GM18867 (cell line): ENCODE measurements at regions not wholly inside any gene's neighbourhood (a gene's known extent, or its start where the extent isn't known, plus 50 kb on each side); places are given as distances from the start of the nearest gene placed in this dataset.

Source experiments
- ATAC-seq: cut with Tn5 transposase; IDR thresholded peaks from one replicate; pipeline ENCODE4 v1.9.1; 2021; ENCODE audit warnings: mild to moderate bottlenecking, moderate library complexity; ENCODE audit not compliant: unreplicated experiment

DNA sequence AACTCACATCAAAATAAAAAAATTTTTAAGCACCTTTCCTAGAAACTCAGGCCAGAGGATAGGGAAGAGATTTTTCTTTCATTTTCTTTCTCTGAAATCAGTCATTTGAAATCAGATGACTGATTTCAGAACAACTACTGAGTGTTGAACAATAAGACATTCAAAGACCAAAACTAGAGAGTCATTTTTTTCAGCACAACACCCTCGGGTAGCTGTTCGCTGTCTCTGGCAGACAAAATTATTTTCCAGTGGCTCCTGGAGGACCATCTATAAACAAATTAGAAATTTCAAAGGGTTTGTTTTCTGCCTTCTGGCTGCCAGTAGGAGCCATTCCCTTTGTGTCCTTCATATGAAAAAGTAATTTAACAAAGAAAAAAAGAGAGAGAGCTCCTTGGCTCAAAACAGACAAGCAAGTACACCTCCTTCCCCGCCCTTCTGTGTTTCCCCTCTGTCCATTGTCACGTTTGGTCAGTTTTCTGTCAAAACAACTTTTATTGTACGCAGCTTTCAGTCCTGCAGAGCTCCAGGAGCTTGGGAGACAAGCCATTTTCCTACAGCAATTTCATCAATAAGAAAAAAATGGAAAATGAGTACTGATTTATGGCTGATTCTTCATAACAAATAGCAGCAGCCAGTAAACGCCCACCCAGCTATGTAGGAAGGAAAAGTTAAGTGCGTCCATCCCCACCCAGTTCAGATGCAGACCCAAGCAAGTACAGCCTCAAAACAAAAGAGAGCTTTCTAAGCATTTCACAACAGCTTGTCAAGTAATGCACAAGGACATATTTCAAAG is 405.2 kb downstream of the ZNF608 start:
- ATAC-seq = no peak

DNA sequence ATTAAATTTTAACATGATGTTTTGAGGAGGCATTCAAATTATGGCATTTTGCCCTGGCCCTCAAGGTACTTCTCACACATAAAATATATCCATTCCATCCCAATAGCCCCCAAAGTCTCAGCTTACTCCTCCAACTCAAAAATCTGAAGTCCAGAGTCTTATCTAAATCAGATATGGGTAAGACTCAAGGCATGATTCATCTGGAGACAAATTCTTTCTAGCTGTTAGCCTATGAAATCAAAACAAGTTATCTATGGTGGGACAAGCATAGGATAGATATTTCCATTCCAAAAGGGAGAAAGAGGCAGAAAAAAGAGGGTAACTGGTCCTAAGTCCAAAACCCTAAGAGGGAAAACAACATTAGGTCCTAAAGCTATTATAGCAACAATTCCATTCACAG is 408.4 kb downstream of the ZNF608 start:
- ATAC-seq = no peak

DNA sequence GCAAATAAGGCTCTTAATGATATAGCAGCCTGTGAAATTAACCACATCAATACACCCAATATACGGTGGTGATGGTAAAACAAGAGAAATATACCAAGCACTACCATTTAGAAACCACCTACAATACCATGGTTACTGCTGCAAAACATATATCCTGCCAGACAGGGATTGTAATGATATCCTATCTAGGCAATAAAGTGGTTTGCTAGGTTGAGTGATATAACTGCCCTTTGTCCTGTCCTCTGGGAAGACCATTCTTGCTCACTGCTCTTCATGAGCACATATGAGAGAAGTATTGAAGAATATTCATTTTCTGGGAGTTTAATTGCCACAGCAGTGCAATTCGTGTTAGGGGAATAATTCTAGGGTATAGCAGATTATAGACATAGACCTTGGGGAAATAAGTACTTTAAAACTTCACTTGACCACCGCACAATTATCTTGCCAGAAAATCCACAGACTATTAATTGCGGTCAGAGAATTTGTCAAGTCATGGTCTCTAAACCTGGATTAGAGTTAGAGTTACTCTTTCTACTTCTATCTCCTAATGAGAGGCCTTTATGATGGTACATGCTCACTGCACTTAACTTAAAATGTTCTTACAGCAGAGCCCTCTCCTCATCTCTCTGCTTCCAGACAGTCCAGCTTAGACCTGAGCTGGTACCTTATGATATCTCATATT is 413.0 kb downstream of the ZNF608 start:
- ATAC-seq = no peak

- no peak for ATAC-seq
Measured at GRCh38 chr5:124332273-124332672, 414.2 kb downstream of the ZNF608 start.

- ATAC-seq = no peak
Measured at GRCh38 chr5:124330595-124331220, 415.7 kb downstream of the ZNF608 start.

- no peak for ATAC-seq
Measured at GRCh38 chr5:124328201-124328600, 418.2 kb downstream of the ZNF608 start.

GRCh38 chr5:124318661-124319060 is 427.8 kb downstream of the ZNF608 start:
- no peak for ATAC-seq

DNA sequence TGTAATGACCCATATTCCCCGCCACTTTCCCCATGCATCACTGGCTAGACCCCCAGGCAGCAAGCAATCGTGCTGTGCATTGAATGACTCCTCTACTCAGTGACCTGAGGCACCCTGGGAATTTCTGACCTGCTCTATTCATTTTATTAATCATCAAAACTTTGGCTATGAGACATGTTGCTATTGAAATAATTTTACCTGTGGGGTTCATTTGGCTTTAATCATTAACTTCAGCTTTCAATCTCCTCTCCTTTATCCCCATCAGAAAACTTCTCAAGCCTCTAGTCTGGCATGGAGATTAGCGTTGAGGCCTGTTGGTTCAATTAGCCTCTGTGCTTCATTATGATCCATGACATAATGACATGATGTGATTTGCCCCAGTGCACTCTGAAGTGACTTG is 429.0 kb downstream of the ZNF608 start:
- ATAC-seq = no peak

- ATAC-seq = no peak
Measured at GRCh38 chr5:124315741-124316415, 430.6 kb downstream of the ZNF608 start.

GRCh38 chr5:124310453-124310852 is 436.0 kb downstream of the ZNF608 start:
- no peak for ATAC-seq

GRCh38 chr5:124309241-124309980 is 437.0 kb downstream of the ZNF608 start:
- ATAC-seq = no peak

- ATAC-seq = no peak
Measured at GRCh38 chr5:124303366-124303765, 443.1 kb downstream of the ZNF608 start.

DNA sequence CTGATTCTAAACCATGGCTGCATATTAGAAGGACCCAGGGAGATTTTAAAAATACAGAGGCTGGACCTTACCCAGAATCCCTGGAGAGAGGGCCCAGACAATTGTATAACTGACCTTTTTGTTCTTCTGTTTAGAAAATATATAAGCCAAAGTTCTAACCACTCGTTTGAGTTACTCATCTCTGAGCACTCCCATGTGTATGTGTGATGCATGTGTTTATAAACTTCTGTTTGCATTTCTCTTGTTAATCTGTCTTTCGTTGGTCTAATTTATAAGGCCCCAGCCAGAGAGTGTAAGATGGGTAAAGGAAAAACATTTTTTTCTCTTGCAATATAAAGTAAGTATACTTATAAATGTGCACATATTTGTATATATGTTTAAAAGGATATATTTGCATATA is 443.9 kb downstream of the ZNF608 start:
- no peak for ATAC-seq

- ATAC-seq = no peak
Measured at GRCh38 chr5:124301850-124302249, 444.6 kb downstream of the ZNF608 start.

GRCh38 chr5:124300815-124301621 is 445.4 kb downstream of the ZNF608 start:
- no peak for ATAC-seq

- ATAC-seq = no peak
Measured at GRCh38 chr5:124297826-124298225, 448.6 kb downstream of the ZNF608 start.

GRCh38 chr5:124292322-124292855 is 454.1 kb downstream of the ZNF608 start:
- ATAC-seq = no peak

GRCh38 chr5:124289641-124290311 is 456.7 kb downstream of the ZNF608 start:
- ATAC-seq = no peak

DNA sequence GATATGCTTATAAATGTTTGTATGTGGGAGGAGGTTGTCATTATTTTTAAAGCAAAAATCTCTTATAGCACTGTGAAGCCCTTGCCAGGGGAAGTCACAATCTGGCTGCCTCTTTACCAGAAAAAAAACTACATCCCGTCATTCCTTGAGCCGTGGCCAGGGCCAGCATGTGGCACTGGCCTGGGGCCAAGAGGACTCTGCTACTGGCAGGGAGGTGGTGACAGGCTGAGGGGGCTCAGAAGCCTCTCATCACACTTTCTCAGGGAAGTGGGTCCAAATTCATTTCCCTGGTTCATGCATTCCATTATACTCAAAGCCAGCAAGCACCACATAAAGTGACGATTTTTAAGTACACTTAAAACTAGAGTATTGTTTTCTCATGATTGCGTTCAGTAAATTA is 457.3 kb downstream of the ZNF608 start:
- no peak for ATAC-seq
